ENCODE measurements at regions not wholly inside any gene's neighbourhood (a gene's known extent, or its start where the extent isn't known, plus 50 kb on each side); places are given as distances from the start of the nearest gene placed in this dataset.
"Not testable (repeated sequence)": the region's sequence is repeated elsewhere in the genome, so short reads cannot be mapped to it uniquely, and the experiment has no call there.

DNA sequence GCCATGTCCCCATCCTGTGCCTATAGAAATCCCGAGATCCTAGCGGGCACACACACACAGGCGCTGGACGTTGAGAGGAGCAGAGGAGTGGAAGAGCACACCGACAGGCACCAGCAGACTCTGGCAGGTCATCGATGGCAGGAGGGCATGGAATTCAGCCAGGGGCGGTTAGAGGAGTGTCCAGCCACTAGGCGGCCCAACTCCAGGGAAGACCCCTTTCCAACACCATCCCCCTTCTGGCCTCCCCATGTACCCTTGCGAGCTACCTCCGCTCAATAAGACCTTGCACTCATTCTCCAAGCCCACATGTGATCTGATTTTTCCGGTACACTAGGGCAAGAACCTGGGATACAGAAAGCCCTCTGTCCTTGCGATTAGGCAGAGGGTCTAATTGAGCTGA, 356.0 kb upstream of the DPP6 start:
- Mint-ChIP-seq H3K4me3 (no peak overlapping the region), H3K27me3 (no peaks in the 10 kb centered on the region), H3K4me1 (no peaks in the 10 kb centered on the region), H3K27ac (no peak overlapping the region), H3K9me3 (ENCODE audit: low read depth) (no peaks in the 10 kb centered on the region), H3K36me3 (no peaks in the 10 kb centered on the region)
- no peak for DNase-seq
- no peak for ATAC-seq
- CTCF ChIA-PET = no interaction called here

DNA sequence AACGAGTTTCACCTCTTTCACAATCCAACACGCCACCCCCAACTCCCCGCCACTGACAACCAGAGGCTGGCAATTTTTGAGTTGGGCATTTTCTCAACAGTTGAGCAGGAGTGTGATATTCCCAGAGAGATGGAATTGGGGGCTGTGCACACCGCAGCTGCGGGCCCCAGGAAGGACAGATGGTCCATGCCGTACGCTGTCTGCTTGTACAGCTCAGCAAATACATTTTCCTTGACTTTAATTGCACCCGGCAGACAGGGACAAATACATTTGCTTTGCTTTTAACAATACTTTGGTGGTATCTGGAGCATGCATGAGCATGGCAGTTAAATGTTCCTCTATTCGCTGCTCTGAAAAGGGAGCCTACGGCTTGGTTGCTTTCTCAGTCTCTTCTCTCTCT, 354.2 kb upstream of the DPP6 start:
- no peak overlapping the region for H3K27ac Mint-ChIP-seq
- no peaks in the 10 kb centered on the region for H3K27me3 Mint-ChIP-seq
- CTCF ChIA-PET = no interaction called here
- peaks cover 4% of the 10 kb centered on the region for H3K9me3 Mint-ChIP-seq (ENCODE audit: low read depth)
- H3K36me3 Mint-ChIP-seq = no peaks in the 10 kb centered on the region
- H3K4me1 Mint-ChIP-seq = no peaks in the 10 kb centered on the region
- H3K4me3 Mint-ChIP-seq = no peak overlapping the region
- no peak for DNase-seq
- ATAC-seq = no peak

DNA sequence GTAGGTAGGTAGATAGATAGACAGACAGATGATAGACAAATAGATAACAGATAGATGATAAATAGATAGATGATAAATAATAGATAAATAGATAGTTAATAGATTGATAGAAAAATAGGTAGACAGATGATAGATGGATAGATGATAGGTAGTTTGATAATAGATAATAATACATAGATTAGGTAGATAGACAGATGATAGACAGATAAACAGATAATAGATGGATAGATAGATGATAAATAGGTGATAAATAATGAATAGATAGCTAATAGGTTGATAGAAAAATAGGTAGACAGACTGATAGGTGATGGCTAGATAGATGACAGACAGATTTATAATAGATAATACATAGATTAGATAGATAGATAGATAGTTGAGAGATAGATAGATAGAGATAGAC, 350.5 kb upstream of the DPP6 start:
- Mint-ChIP-seq H3K27me3 (no peaks in the 10 kb centered on the region), H3K27ac (no peak overlapping the region), H3K4me1 (no peaks in the 10 kb centered on the region), H3K4me3 (no peak overlapping the region), H3K9me3 (ENCODE audit: low read depth) (peaks cover 4% of the 10 kb centered on the region), H3K36me3 (no peaks in the 10 kb centered on the region)
- DNase-seq (no peak), ATAC-seq (no peak)
- CTCF ChIA-PET = no interaction called here

DNA sequence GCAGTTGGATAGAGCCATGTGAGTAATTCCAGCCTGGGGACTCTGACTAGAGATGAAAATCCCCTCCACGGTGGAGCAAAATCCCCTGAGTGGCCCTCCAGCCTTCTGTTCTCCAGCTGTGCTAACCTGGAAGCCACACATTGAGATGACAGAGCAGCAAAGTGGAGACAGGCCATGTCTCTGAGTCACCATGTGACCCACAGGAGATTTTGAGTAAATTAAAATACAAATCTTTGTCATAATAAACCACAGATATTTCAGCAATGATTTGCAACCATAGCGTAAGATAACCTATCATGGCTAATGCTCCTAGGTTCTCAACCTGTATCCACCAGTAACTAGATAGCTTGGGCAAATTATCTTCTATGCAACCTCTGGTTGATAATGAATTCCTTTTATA, 328.3 kb upstream of the DPP6 start:
- ATAC-seq; H3K27me3 Mint-ChIP-seq; CTCF ChIA-PET; H3K9me3 Mint-ChIP-seq (ENCODE audit: low read depth); DNase-seq; H3K36me3 Mint-ChIP-seq; H3K4me1 Mint-ChIP-seq; H3K27ac Mint-ChIP-seq; H3K4me3 Mint-ChIP-seq: not testable (repeated sequence)

DNA sequence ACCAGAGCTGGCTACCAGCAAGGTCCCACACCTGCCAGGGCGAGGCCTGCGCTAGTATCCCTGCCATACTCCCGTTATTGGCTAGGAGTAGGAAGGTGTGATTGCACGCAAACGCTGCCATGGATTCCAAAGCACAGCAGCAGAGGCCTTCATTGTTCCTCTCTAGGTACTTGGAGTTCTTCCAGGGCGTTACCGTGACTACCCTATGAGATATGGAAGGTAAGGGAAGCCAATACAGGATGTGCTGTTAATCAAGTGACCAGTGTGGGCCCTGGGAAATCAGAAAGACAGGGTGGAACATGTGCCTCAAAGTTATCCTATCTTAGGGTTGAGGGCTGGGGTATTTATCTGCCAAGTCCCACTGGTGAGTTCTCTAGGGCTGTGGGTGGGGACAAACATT, 320.7 kb upstream of the DPP6 start:
- H3K27me3 Mint-ChIP-seq; H3K4me1 Mint-ChIP-seq; ATAC-seq; H3K9me3 Mint-ChIP-seq (ENCODE audit: low read depth); H3K36me3 Mint-ChIP-seq; H3K27ac Mint-ChIP-seq; CTCF ChIA-PET; DNase-seq; H3K4me3 Mint-ChIP-seq: not testable (repeated sequence)

DNA sequence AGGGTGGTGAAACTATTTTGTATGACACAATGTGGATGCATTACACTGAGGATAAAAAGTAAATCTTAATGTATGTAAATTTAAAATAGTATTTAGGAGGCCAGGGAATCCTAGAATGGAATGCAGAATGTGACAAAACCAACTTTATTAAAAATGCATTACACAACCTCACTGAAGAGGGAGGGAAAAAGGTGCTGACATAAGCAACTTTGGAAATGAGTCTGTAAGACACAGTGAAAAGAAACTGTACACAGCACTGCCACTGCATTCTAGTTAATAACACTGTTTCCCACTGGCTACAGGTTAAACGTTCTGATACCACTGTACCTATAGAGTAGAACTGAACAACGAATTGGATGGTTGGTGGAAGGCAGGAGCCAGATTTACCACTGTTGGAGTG, 308.8 kb upstream of the DPP6 start:
- H3K9me3 Mint-ChIP-seq (ENCODE audit: low read depth); CTCF ChIA-PET; ATAC-seq; H3K4me1 Mint-ChIP-seq; H3K27ac Mint-ChIP-seq; H3K4me3 Mint-ChIP-seq; DNase-seq; H3K36me3 Mint-ChIP-seq; H3K27me3 Mint-ChIP-seq: not testable (repeated sequence)

DNA sequence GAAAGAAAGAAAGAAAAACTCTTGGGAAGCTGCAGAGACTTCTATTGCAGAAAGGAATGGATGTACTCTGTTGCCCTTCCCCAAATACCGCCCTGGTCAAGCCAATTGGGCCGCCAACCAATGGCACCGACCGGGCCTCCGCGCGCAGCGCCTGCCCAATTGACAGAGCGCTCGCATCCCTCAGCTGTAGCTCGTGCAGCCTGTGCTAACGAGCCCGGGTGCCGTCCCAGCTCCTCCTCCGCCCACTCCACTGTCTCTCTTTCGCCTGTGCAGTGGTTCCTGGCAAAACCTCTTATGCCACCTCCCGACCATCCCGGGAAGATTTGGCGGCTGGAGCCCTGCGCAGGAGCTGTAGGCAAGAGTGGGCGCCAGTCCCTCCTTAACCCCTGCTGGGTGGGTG, 304.2 kb upstream of the DPP6 start:
- H3K4me3 Mint-ChIP-seq; DNase-seq; H3K36me3 Mint-ChIP-seq; H3K27me3 Mint-ChIP-seq; CTCF ChIA-PET; H3K9me3 Mint-ChIP-seq (ENCODE audit: low read depth); H3K4me1 Mint-ChIP-seq; ATAC-seq; H3K27ac Mint-ChIP-seq: not testable (repeated sequence)

DNA sequence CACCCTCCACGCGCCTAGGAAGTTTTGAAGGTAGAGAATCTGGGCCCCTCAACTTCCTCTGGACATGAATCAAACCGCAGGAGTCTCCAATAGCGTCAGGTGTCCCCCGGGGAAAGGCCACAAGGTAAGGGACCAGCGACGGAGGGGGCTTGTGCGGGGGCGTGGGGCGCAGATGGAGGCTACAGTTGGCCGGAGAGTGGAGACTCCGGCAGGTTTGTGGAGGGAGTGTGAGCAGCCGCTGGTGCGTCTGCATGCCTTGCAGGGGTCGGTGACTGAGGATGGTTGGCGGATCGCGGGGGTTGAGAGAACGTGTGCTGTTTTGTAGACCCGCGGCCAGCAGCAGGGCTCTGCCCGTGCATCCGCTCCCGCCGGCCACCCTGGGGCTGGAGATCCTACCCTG, 303.3 kb upstream of the DPP6 start:
- H3K27me3 Mint-ChIP-seq; H3K36me3 Mint-ChIP-seq; H3K9me3 Mint-ChIP-seq (ENCODE audit: low read depth); H3K4me3 Mint-ChIP-seq; CTCF ChIA-PET; H3K27ac Mint-ChIP-seq; ATAC-seq; H3K4me1 Mint-ChIP-seq; DNase-seq: not testable (repeated sequence)

DNA sequence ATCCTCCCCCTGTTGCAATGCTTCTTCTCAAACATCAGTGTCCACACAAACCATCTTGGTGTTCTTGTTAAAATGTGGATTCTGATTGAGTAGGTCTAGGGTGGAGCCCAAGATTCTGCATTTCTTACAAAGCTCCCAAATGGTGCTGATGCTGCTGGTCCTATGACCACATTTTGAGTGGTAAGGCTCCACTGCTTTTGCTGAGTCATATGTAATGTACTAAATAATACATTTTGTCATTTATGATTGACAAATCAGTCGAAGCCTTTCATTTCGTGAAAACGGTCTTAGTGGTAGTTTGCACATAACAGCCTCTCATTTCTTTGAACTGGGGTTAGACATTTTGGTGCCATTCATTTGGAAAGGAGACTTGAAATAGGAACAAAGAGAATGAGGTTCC, 286.3 kb upstream of the DPP6 start:
- H3K27ac Mint-ChIP-seq; DNase-seq; CTCF ChIA-PET; ATAC-seq; H3K4me3 Mint-ChIP-seq; H3K36me3 Mint-ChIP-seq; H3K4me1 Mint-ChIP-seq; H3K9me3 Mint-ChIP-seq (ENCODE audit: low read depth); H3K27me3 Mint-ChIP-seq: not testable (repeated sequence)

DNA sequence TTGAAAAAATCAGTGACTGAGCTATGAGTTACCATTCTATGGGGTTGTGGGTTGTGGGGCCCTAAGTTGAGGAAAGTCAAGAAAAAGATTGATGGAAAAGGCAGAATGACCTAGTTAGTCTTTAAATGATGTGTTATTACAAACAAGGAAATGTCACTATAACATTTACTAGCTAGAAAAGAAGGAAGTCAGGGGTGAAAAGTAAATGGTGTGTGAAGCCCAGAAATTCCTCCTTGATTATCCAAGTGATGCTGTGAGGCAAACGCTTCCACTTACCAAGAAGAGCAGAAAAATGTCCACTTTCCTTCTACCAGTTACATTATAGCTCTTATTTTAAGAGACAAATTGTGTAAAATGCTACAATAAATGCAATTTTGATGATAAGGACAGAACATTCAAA, 285.3 kb upstream of the DPP6 start:
- CTCF ChIA-PET; H3K4me1 Mint-ChIP-seq; DNase-seq; ATAC-seq; H3K27ac Mint-ChIP-seq; H3K27me3 Mint-ChIP-seq; H3K36me3 Mint-ChIP-seq; H3K4me3 Mint-ChIP-seq; H3K9me3 Mint-ChIP-seq (ENCODE audit: low read depth): not testable (repeated sequence)

DNA sequence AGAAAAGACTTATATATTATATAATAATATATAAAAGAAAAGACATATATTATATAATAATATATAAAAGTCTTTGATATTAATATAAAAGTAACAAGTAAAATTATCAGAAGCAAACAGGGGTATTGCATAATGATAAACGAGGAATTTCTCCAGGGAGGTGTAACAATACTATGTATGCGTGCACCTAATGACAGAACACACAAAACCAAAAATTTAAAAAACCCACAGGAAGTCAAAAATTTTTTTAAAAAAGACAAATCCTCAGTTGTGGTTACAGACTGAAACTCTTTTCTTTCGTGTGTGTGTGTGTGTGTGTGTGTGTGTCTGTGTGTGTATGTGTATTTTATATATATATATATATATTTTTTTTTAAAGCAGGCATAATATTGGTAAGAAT, 279.2 kb upstream of the DPP6 start:
- peaks cover 2% of the 10 kb centered on the region for H3K9me3 Mint-ChIP-seq (ENCODE audit: low read depth)
- ATAC-seq = no peak
- H3K4me3 Mint-ChIP-seq = no peak overlapping the region
- no peak overlapping the region for H3K27ac Mint-ChIP-seq
- H3K4me1 Mint-ChIP-seq = no peaks in the 10 kb centered on the region
- CTCF ChIA-PET = no interaction called here
- H3K27me3 Mint-ChIP-seq = no peaks in the 10 kb centered on the region
- DNase-seq = no peak
- no peaks in the 10 kb centered on the region for H3K36me3 Mint-ChIP-seq

DNA sequence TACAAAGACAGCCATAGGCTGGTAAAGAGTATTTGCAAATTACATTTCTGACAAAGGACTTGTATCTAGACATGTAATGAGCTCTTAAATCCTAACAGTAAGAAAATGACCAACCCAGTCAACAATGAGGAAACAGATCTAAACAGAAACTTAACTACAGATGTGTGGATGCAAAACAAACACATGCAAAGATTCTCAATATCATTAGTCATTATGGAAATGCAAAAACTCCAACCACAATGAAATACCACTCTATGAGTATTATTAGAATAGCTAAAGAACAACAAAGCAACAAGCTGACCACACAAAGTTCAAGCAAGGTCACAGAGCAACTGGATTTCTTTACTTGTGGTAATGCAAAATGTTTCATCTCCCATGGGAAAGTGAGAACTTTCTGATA, 275.3 kb upstream of the DPP6 start:
- H3K27ac Mint-ChIP-seq; DNase-seq; H3K9me3 Mint-ChIP-seq (ENCODE audit: low read depth); H3K4me3 Mint-ChIP-seq; H3K36me3 Mint-ChIP-seq; H3K4me1 Mint-ChIP-seq; CTCF ChIA-PET; H3K27me3 Mint-ChIP-seq; ATAC-seq: not testable (repeated sequence)

DNA sequence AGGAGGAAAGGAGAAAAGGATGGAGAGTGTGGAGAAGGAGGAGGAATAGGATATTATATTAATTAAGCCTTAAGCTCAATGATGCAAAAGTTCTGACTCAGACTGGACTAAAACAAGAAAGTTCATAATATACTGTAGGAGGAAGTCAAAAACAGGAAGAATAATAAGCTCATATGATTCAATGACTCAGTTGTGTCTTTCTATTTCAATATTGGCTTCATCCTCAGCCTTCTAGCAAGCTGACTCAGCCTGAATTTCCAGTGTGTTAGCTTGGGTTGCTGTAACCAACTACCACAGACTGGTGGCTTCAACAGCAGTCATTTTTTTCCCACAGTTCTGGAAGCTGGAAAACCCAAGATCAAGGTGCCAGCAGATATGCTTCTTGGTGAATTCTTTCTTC, 254.8 kb upstream of the DPP6 start:
- DNase-seq; H3K27ac Mint-ChIP-seq; H3K27me3 Mint-ChIP-seq; H3K36me3 Mint-ChIP-seq; CTCF ChIA-PET; H3K4me3 Mint-ChIP-seq; H3K9me3 Mint-ChIP-seq (ENCODE audit: low read depth); ATAC-seq; H3K4me1 Mint-ChIP-seq: not testable (repeated sequence)

DNA sequence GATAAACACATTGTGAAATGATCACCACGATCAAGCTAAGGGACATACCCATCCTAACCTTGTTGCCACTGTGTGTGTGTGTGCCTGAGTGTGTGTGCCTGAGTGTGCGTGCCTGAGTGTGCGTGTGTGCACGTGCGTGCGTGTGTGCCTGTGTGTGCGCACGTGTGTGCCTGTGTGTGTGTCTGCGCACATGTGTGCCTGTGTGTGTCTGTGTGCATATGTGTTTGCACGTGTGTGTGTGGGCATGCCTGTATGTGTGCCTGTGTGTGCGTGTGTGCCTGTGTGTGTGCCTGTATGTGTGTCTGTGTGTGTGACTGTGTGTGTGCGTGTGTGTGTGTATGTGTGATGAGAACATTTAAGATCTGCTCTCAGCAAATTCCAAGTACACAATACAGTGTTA, 244.1 kb upstream of the DPP6 start:
- DNase-seq (no peak), ATAC-seq (no peak)
- Mint-ChIP-seq H3K36me3 (no peaks in the 10 kb centered on the region), H3K27me3 (no peaks in the 10 kb centered on the region), H3K27ac (no peak overlapping the region), H3K4me3 (no peak overlapping the region), H3K9me3 (ENCODE audit: low read depth) (peaks cover 2% of the 10 kb centered on the region), H3K4me1 (no peaks in the 10 kb centered on the region)
- CTCF ChIA-PET = no interaction called here

DNA sequence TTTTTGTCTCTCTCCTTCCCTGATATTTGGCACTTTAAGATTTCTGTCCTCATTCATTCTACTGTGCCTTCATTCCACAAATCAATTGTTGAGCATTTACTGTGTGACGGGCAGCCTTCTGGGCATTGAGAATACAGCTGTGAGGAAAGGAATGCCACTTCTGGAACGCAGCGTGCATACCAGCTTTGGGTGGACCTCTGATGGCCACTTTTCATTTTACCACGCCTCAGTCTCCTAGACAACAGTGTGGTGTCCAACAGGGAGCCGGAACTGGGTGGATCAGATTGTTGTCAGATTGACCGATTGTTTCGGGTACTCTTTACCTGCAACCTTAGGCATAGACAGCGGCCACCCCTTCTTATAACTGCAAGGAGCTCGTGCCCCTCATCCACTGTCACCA, 222.7 kb upstream of the DPP6 start:
- no peaks in the 10 kb centered on the region for H3K27me3 Mint-ChIP-seq
- no peak overlapping the region for H3K4me3 Mint-ChIP-seq
- CTCF ChIA-PET = no interaction called here
- ATAC-seq = no peak
- H3K36me3 Mint-ChIP-seq = no peaks in the 10 kb centered on the region
- no peak for DNase-seq
- no peaks in the 10 kb centered on the region for H3K4me1 Mint-ChIP-seq
- no peak overlapping the region for H3K27ac Mint-ChIP-seq
- H3K9me3 Mint-ChIP-seq (ENCODE audit: low read depth) = peaks cover 10% of the 10 kb centered on the region

Data from activated CD8-positive, alpha-beta memory T cell treated with anti-CD3 and anti-CD28 coated beads, Interleukin-2, amount 10 ng/mL, durations not matched to agents 7 days and 5 days (primary cell).